Suprapubic skin (tissue), 4 donors: ENCODE measurements at regions not wholly inside any gene's neighbourhood (a gene's known extent, or its start where the extent isn't known, plus 50 kb on each side); places are given as distances from the start of the nearest gene placed in this dataset.
"Not testable (repeated sequence)": the region's sequence is repeated elsewhere in the genome, so short reads cannot be mapped to it uniquely, and the experiment has no call there.

Experiments used
- EP300 ChIP-seq: sonication (generic); formaldehyde crosslinking; IDR thresholded peaks from one replicate; pipeline ENCODE4 v1.6.1; 2017; ENCODE audit warnings: antibody characterized with exemption
- POLR2A ChIP-seq, 2 donors: fragments of 450-650 bp; IDR thresholded peaks; one replicate each; pipeline ENCODE4 v1.6.1; 2017; ENCODE audit warnings: antibody characterized with exemption in 2 of 2, mild to moderate bottlenecking in 2 of 2, moderate library complexity in 2 of 2
- POLR2AphosphoS5 ChIP-seq, 3 donors: sonication (generic); formaldehyde crosslinking; IDR thresholded peaks; one replicate each; pipeline ENCODE4 v1.6.1; 2017; ENCODE audit warnings: antibody characterized with exemption in 3 of 3
- TF ChIP-seq, protein P1 (sequence below), 2 donors: fragments of 200-600 bp in 1 of 2; fragments of 450-650 bp in 1 of 2; sonication (generic) in 1 of 2; IDR thresholded peaks; one replicate each; pipeline ENCODE4 v1.5.1; 2016 to 2019; ENCODE audit warnings: antibody characterized with exemption in 2 of 2, mild to moderate bottlenecking in 1 of 2, moderate library complexity in 1 of 2

DNA sequence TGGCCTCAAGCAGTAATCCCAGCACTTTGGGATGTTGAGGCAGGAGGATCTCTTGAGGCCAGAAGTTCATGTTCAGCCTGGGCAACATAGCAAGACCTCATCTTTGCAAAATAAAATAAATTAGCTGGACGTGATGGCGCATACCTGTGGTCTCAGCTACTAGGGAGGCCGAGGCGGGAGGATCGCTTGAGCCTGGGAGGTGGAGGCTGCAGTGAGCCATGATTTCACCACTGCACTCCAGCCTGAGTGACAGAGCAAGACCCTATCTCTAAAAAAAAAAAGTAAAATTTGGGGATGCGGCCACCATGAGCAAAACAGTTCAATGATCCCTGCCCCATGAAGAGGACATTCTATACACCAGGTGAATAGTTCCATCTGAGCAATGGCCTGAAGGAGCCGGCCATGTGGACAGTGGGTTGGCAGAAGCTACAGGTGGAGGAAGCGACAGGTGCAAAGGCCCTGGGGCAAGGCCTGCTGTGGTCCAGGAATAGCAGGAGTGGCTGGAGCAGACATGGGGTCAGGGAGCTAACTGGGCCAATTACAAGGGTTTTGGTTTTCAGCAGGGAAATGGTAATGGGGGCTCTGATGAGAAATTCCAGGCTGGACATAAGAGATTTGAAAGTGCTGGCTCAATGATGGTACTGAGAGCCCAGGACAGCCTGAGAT, 94.2 kb downstream of the CRLF3 start:
- TF ChIP-seq POLR2AphosphoS5 (IDR thresholded peaks at IDR 0.05); POLR2A (IDR thresholded peaks at IDR 0.05); EP300: not testable (repeated sequence)
- TF ChIP-seq, protein P1, sequence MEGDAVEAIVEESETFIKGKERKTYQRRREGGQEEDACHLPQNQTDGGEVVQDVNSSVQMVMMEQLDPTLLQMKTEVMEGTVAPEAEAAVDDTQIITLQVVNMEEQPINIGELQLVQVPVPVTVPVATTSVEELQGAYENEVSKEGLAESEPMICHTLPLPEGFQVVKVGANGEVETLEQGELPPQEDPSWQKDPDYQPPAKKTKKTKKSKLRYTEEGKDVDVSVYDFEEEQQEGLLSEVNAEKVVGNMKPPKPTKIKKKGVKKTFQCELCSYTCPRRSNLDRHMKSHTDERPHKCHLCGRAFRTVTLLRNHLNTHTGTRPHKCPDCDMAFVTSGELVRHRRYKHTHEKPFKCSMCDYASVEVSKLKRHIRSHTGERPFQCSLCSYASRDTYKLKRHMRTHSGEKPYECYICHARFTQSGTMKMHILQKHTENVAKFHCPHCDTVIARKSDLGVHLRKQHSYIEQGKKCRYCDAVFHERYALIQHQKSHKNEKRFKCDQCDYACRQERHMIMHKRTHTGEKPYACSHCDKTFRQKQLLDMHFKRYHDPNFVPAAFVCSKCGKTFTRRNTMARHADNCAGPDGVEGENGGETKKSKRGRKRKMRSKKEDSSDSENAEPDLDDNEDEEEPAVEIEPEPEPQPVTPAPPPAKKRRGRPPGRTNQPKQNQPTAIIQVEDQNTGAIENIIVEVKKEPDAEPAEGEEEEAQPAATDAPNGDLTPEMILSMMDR (IDR thresholded peaks at IDR 0.05), result not testable (repeated sequence)
